H1 (cell line): ENCODE measurements at regions not wholly inside any gene's neighbourhood (a gene's known extent, or its start where the extent isn't known, plus 50 kb on each side); places are given as distances from the start of the nearest gene placed in this dataset.

Source experiments
- ATF3 ChIP-seq: IDR thresholded peaks from 2 replicates; pipeline ENCODE4 v1.6.1; 2011; ENCODE audit warnings: low read depth, mild to moderate bottlenecking, low read length; ENCODE audit not compliant: insufficient read depth
- CHD7 ChIP-seq: fragments of 300-600 bp; sonication (generic); IDR thresholded peaks from 2 replicates; pipeline ENCODE4 v1.7.1; 2012; ENCODE audit warnings: low read length, moderate library complexity, mild to moderate bottlenecking, inconsistent platforms; ENCODE audit not compliant: insufficient replicate concordance
- CTCF ChIP-seq, 3 experiments: IDR thresholded peaks; 1 replicate in 2 of 3; 2 replicates in 1 of 3; pipeline versions ENCODE4 v1.5.1 to v1.6.1; 2011; ENCODE audit warnings: low read length in 3 of 3, mild to moderate bottlenecking in 3 of 3, inconsistent platforms in 2 of 3, low read depth in 1 of 3, moderate library complexity in 1 of 3; ENCODE audit not compliant: insufficient read depth in 1 of 3; ENCODE audit errors: control extremely low read depth in 1 of 3
- E2F6 ChIP-seq: IDR thresholded peaks from 2 replicates; pipeline ENCODE4 v1.6.1; 2012; ENCODE audit warnings: inconsistent platforms
- EGR1 ChIP-seq: IDR thresholded peaks from 2 replicates; pipeline ENCODE4 v1.6.1; 2011; ENCODE audit warnings: low read depth, low read length, borderline replicate concordance
- EZH2 ChIP-seq: fragments of 200-600 bp; sonication (generic); IDR thresholded peaks from 2 replicates; pipeline ENCODE4 v1.7.1; 2012; ENCODE audit warnings: low read depth, mild to moderate bottlenecking, moderate library complexity, low read length, inconsistent platforms; ENCODE audit not compliant: severe bottlenecking
- NRF1 ChIP-seq: IDR thresholded peaks from 2 replicates; pipeline ENCODE4 v1.6.1; 2011; ENCODE audit warnings: mild to moderate bottlenecking, low read depth, low read length, improper control_type of control experiment

GRCh38 chr20:48276021-48276342 is 490.7 kb upstream of the SULF2 start:
- TF ChIP-seq ATF3: no peak
- TF ChIP-seq EZH2: no peak
- no peak for TF ChIP-seq NRF1
- no peak for TF ChIP-seq EGR1
- TF ChIP-seq CTCF (IDR thresholded peaks at IDR 0.05; ENCODE audit: control extremely low read depth in 1 of 3, insufficient read depth in 1 of 3, low read depth in 1 of 3, low read length in 3 of 3): no peak
- TF ChIP-seq CHD7: no peak
- no peak for TF ChIP-seq E2F6
